ENCODE measurements at regions not wholly inside any gene's neighbourhood (a gene's known extent, or its start where the extent isn't known, plus 50 kb on each side); places are given as distances from the start of the nearest gene placed in this dataset.

DNA sequence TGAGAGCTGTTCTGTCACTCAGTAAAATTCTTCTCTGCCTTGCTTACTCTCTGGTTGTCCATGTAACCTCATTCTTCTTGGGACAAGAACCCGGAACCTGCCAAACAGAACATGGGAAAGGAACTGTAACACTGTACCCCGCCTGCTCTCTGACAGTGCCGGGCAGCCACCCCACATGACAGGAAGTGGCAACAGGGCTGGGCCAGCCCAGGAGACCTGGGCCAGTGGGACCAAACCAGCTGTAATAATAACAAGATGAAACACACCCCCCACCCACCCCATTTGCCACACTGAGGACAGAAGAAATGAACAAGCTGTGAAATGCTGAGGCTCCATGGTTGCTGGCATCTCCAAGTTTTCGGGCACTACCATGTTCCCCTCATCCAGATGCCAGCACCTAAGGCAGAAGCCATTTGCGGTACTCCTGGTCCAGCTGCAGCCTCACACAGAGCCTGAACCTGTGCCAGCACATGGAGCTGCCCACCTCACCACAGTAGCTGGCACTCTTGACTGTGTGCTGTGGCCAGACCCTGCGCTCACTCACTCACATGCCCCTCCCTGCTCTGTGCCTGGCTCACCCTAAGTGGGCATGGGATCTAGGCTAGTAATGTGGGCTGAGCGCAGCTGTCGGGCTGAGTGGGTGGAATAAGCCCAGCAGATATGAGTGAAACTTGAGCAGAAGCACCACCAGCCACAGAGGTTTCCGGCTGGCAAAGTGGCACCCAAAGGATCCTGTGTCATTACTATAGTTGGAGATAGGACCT, 126.2 kb upstream of the UGT8 start:
- TF ChIP-seq, protein P1, sequence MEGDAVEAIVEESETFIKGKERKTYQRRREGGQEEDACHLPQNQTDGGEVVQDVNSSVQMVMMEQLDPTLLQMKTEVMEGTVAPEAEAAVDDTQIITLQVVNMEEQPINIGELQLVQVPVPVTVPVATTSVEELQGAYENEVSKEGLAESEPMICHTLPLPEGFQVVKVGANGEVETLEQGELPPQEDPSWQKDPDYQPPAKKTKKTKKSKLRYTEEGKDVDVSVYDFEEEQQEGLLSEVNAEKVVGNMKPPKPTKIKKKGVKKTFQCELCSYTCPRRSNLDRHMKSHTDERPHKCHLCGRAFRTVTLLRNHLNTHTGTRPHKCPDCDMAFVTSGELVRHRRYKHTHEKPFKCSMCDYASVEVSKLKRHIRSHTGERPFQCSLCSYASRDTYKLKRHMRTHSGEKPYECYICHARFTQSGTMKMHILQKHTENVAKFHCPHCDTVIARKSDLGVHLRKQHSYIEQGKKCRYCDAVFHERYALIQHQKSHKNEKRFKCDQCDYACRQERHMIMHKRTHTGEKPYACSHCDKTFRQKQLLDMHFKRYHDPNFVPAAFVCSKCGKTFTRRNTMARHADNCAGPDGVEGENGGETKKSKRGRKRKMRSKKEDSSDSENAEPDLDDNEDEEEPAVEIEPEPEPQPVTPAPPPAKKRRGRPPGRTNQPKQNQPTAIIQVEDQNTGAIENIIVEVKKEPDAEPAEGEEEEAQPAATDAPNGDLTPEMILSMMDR (conservative IDR thresholded peaks at IDR 0.05): no peak
- no peak for TF ChIP-seq ZFX (IDR thresholded peaks at IDR 0.05)
